Daoy (cell line): ENCODE measurements at regions not wholly inside any gene's neighbourhood (a gene's known extent, or its start where the extent isn't known, plus 50 kb on each side); places are given as distances from the start of the nearest gene placed in this dataset.

Experiments used
- DNase-seq: peaks from one replicate; pipeline ENCODE4 v3.0.0-alpha.2; 2015; ENCODE audit warnings: low read depth

GRCh38 chr6:104322841-104323240, 536.9 kb downstream of the HACE1 start:
- DNase-seq, result no peak

DNA sequence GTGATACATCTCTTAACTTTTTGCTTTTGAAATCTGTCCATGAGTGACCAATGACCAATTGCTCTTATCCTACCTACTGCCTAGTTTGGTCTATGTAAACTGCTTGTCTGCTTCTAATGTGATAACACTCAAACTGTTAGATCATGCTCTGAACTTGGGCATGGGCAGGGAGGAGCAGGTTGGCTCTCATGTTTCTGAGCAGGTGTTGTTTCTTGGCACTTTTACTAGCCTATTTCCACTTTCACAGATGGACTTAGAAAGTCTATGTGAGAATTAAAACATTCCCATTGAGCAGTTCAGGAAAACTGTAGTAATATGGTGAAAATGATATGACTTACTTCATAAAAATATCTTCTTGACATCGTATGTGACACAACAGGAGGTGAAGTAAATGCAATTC, 538.4 kb downstream of the HACE1 start:
- no peak for DNase-seq

DNA sequence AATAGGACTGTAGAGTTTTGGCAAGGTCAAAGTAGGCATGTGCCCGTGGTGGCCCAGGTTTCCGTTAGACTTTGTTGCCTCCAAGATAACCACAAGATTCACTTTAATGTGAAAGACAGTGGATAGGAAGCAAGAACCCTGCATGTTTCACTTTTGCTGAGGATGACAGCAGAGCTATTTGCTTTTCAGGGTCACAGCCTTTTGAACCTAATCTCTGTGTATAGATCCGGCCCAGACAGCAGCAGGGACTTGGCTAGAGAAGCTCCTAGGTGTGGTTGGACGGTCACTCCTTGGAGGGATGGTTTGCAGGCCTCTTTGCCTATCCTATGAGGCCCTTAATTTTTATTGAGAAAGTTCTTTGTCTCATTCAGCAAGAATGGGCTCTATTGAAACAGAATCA, 538.8 kb downstream of the HACE1 start:
- DNase-seq, result no peak

- DNase-seq, result no peak
Observed at GRCh38 chr6:104312851-104313250, 546.9 kb downstream of the HACE1 start.

- no peak for DNase-seq
Observed at GRCh38 chr6:104306211-104306610, 553.5 kb downstream of the HACE1 start.

- no peak for DNase-seq
Observed at GRCh38 chr6:104305206-104305605, 554.5 kb downstream of the HACE1 start.

DNA sequence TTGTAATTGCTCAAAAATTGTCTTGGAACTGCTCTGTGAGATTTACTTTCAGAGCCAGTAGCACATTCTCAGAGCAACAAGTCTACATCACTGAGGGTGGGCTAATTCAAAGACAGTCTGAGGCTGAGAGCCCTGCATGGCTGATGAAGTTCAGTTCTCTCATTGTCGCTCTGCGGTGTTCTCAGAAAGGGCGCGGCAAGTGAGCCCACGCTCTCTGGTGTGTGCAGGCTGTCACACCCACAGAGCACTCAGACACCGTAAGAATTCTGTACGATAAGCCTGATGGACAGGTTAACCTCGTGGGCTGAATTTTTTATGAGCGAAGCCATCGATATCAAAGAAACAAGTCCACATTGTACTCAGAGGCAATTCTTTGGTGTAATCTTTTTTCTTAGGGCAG, 557.8 kb downstream of the HACE1 start:
- no peak for DNase-seq

DNA sequence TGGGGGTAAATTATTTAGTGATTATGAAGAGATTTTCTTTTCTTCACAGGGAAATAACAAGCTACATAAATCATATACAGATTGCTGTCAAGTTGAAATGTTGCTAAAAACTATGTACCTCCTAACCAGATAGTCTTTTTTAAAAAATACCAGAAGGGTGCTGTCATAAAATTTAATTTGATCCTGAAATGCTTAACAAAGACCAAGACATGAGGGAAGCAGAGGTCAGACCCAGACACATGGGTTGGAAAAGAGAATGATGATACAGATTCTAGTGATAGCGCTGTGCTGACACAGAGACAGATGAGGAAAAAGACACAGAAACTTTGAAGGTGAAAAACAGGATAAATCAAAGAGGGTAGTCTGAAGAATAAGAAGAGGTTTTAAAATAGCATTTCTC, 573.1 kb downstream of the HACE1 start:
- no peak for DNase-seq

GRCh38 chr6:104284872-104285271, 574.8 kb downstream of the HACE1 start:
- DNase-seq, result no peak

DNA sequence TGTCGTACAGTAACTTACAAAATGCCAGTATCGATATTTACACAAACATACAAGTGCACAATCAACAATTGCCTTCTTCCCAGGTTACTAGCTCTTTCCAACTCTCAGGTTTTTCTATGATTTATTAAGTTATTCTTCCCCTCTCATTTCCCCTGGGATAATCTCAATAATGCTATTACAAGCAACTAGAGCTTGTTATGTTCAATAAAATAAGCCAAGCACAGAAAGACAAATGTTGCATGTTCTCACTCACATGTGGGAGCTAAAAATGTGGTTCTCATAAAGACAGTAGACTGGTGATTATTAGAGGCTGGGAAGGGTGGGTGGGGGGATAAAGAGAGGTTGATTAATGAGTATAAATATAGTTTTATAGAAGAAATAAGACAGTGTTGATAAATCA, 577.1 kb downstream of the HACE1 start:
- DNase-seq, result no peak

- DNase-seq, result no peak
Observed at GRCh38 chr6:104281370-104281769, 578.3 kb downstream of the HACE1 start.

DNA sequence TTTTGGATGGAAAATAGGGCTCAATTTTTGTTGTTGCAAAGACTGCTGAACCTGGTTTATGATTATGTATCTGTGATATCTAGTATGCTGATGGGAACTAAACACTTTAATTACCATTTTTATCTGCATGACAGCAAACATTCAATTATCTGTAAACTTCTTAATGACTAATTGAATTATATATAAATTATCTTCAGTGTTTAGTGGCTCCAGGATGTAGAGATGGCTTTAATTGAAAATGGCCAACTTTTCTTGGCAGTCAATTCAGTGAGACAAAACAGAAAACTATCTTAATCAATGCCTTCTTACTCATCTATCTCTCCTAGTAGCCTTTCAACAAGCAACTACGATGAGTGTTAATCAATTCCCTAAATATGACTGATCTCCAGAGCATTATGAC, 591.3 kb downstream of the HACE1 start:
- no peak for DNase-seq

- no peak for DNase-seq
Observed at GRCh38 chr6:104266922-104267321, 592.8 kb downstream of the HACE1 start.

DNA sequence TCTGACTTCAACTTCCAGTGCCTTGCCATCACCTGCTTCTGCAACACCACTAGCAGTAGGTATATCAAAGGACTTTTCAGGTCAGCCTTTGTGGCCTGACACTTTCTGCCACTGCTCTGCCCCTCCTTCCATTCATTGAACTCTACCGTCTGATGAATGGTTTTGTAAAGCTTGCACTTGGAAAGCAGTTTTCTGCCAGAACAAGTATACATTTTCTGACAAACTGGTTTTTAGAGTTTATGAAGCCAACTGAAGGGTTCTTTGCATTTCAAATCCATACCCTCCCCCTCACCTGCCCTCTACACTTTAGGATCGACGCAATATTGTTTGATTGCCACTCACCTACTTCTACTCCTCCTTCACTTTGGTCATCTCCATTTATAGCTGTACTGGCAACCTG, 603.1 kb downstream of the HACE1 start:
- no peak for DNase-seq

DNA sequence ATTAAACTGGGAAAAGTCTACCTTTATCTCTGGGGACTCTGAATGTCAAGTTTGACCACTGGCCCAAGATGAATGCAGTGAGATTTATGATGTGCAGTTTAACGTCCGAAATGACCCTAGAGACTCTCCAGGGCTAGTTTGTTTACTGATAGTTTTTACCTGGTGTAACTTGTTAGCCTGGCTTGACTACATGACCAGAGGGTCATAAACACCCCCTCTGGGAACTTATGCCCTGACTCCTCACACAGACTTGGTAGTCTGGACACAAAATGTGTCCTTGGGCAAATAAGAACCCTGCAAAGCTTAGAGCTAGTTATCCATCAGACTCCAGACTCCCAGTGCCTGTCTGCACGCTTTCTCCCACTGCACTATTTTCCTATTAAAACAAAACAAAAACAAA, 606.5 kb downstream of the HACE1 start:
- DNase-seq, result no peak

DNA sequence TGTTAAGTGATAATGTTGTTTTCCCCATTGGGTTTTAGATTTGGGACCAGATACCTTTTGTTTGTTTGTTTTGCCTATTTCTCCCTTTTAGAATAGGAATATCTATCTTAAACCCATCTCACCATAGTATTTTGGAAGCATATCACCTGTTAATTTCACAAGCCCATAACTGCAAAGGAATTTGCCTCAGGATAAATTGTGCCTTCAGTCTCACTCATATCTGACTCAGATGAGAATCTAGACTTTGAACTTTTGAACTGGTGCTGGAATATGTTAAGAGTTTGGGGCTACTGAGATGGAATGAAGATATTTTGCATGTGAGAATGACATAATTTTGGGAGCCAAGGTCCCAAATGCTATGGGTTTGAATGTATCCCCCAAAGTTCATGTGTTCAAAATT, 607.4 kb downstream of the HACE1 start:
- DNase-seq, result no peak

- DNase-seq, result no peak
Observed at GRCh38 chr6:104251651-104252050, 608.1 kb downstream of the HACE1 start.

- no peak for DNase-seq
Observed at GRCh38 chr6:104240865-104241264, 618.9 kb downstream of the HACE1 start.

GRCh38 chr6:104239971-104240370, 619.7 kb downstream of the HACE1 start:
- DNase-seq, result no peak

- no peak for DNase-seq
Observed at GRCh38 chr6:104229057-104229456, 630.7 kb downstream of the HACE1 start.

GRCh38 chr6:104227508-104227907, 632.2 kb downstream of the HACE1 start:
- no peak for DNase-seq

GRCh38 chr6:104226790-104227446, 632.8 kb downstream of the HACE1 start:
- no peak for DNase-seq

- DNase-seq, result no peak
Observed at GRCh38 chr6:104218116-104218515, 641.6 kb downstream of the HACE1 start.

- no peak for DNase-seq
Observed at GRCh38 chr6:104214901-104215300, 644.8 kb downstream of the HACE1 start.
